G401 (cell line): ENCODE measurements at regions not wholly inside any gene's neighbourhood (a gene's known extent, or its start where the extent isn't known, plus 50 kb on each side); places are given as distances from the start of the nearest gene placed in this dataset.
"Not testable (repeated sequence)": the region's sequence is repeated elsewhere in the genome, so short reads cannot be mapped to it uniquely, and the experiment has no call there.

ENCODE experiments used
- DNase-seq: peaks from one replicate; pipeline ENCODE4 v3.0.0-alpha.2; 2015; ENCODE audit warnings: low spot score
- in situ Hi-C: cut with HindIII; loops from 2 replicates; pipeline ENCODE4 v1.10.0; 2016; ENCODE audit warnings: low sequenced_read_pairs, mixed read lengths

GRCh38 chr7:96563409-96563808 lies 146.2 kb downstream of the SEM1 start:
- in situ Hi-C loops: no loop called here
- DNase-seq: no peak

DNA sequence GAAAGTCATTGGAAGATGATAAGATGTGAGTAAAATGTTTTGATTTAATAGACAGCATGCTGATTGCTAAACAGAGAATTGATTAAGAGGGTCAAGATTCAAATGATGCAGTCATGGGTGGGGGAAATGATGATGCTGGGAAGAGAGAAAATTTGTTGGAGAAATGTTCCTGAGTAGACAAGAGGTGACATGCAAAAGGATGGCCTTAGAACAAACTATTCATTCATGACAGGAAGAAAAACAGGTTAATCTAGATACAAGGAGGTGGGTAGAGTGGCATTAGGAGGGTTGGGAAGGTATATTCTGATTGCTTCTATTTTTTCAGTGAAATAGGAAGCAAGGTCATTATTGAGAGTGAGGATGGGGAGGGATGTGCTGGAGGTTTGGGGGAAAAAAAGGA lies 146.7 kb downstream of the SEM1 start:
- in situ Hi-C loops: no loop called here
- no peak for DNase-seq

- DNase-seq: no peak
- in situ Hi-C loops: no loop called here
These were observed 147.2 kb downstream of the SEM1 start for GRCh38 chr7:96562458-96562857.

- in situ Hi-C loops: no loop called here
- no peak for DNase-seq
These were observed 147.8 kb downstream of the SEM1 start for GRCh38 chr7:96561892-96562291.

DNA sequence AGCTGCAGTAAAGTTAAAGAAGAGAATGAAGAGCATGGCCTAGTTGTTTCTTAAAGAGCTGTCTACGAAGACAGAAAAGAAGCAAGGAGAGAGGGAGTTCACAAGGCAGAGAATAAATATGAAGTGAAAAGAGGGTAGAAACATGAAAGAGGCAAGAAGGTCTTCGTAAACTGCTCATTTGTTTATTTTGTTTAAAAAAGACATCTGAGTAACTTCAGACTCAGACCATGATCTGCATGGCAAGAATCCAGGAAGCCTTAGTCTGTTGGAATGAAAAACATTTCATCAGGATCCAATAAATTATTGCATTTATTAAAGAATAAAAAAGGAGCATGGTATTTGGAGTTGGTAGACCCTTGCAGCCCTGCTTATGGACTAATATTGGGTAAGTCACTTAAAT lies 151.1 kb downstream of the SEM1 start:
- no peak for DNase-seq
- in situ Hi-C loops: no loop called here

DNA sequence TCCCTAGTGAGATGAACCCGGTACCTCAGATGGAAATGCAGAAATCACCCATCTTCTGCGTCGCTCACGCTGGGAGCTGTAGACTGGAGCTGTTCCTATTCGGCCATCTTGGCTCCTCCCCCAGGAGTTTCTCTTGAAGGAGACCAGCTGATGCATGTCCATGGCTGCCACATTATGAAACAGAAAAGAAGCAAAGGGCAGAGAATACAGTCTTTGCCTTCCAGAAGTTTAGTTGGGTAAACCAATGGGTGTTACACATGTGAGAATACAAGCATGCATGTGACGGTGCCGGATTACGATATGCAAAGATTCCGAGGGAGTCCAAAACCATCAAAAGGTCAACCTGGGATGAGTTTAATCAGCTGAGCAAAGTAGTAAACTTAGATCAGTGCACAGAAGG lies 151.6 kb downstream of the SEM1 start:
- in situ Hi-C loops: no loop called here
- no peak for DNase-seq

DNA sequence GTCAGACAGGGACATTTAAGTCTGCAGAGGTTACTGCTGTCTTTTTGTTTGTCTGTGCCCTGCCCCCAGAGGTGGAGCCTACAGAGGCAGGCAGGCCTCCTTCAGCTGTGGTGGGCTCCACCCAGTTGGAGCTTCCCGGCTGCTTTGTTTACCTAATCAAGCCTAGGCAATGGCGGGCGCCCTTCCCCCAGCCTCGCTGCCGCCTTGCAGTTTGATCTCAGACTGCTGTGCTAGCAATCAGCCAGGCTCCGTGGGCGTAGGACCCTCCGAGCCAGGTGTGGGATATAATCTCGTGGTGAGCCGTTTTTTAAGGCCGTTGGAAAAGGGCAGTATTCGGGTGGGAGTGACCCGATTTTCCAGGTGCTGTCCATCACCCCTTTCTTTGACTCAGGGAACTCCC lies 152.0 kb downstream of the SEM1 start:
- DNase-seq, in situ Hi-C loops: not testable (repeated sequence)

GRCh38 chr7:96548664-96549063 lies 161.0 kb downstream of the SEM1 start:
- in situ Hi-C loops: no loop called here
- no peak for DNase-seq

DNA sequence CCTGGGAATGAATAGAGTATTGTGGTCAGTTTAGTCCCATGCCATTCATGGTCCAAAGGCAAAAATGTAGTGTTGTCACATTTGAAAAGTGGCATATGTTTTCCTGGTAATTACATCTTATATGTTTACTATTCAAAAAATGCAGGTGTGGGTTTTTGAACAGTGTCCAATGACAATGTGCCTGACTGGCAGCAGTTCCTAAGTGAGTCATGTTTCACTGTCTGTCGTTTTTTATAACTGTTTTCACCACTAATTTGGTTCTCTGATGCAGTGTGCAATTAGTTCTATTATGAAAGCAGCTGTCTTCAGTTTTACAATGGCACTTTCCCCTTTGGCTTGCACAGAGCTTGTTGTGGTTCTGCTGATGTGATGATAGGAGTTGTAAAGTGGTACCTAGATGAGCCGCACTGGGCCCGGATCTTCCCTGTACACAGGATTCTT lies 162.3 kb downstream of the SEM1 start:
- in situ Hi-C loops: no loop called here
- no peak for DNase-seq

GRCh38 chr7:96546426-96546825 lies 163.2 kb downstream of the SEM1 start:
- DNase-seq: no peak
- in situ Hi-C loops: no loop called here

- in situ Hi-C loops: no loop called here
- DNase-seq: no peak
These were observed 170.2 kb downstream of the SEM1 start for GRCh38 chr7:96539471-96539870.

- DNase-seq: no peak
- in situ Hi-C loops: no loop called here
These were observed 171.0 kb downstream of the SEM1 start for GRCh38 chr7:96538632-96539031.

GRCh38 chr7:96534221-96534620 lies 175.4 kb downstream of the SEM1 start:
- no peak for DNase-seq
- in situ Hi-C loops: no loop called here

DNA sequence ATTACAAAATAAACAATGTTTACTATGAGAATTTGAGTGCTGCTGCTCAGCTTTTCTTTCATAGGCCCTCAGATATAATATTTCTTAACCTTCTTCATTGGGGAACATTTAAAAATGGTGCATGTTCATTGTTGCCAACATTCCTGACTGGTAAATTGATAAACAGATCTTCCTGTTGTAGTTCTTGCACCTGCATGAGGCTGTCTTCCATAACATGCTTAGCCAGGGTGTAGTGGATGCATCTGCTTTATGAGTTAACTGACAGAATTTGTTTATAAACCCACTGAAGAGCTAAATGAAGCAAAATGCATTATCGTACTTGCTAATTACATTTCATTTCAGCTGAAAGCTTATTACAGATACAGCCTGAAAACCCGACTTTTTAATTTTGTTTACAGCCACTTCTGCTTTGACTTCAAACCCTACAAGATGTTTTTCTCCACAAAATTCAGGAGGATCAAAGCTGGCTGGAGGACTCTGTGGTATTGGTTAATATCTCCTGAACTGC lies 177.2 kb downstream of the SEM1 start:
- no peak for DNase-seq
- in situ Hi-C loops: no loop called here

- in situ Hi-C loops: no loop called here
- DNase-seq: no peak
These were observed 178.3 kb downstream of the SEM1 start for GRCh38 chr7:96531331-96531730.

- in situ Hi-C loops: no loop called here
These were observed 178.9 kb downstream of the SEM1 start for GRCh38 chr7:96530786-96531185.

DNA sequence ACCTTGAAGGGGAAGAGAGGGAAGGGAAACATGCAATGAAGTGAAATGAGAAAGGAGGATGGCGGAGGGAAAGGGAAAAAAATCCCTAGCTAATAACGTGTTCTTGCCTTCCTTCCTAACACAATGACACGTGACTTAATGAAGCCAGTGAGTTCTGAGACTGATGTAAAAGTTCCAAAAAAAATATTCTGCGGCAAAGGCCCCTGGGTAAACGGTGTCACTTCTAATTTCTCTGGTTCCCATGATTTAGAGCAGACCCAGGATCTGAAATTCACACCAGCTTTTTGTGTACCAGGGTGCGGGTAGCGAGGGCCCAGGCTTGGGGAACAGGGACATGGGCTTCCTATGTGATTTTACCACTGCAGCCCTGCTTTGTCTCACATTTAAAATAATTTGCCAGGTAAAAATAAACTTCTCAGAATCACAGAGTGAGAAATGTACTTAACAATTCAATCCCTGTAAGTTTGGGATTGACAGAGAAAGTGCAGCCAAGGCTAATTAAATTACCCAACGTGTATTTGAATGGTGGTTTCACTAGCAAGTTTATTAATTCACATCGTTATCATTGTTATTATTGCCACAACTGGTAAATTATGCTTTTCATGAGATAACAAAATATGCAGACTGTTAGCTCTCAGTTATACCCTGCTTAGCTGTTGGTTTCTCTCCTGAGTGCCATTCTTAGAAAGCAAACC lies 182.4 kb downstream of the SEM1 start:
- in situ Hi-C loops: no loop called here
- DNase-seq: no peak

More at GRCh38 chr7:96530786-96531185, 178.9 kb downstream of the SEM1 start:
- DNase-seq: no peak

DNA sequence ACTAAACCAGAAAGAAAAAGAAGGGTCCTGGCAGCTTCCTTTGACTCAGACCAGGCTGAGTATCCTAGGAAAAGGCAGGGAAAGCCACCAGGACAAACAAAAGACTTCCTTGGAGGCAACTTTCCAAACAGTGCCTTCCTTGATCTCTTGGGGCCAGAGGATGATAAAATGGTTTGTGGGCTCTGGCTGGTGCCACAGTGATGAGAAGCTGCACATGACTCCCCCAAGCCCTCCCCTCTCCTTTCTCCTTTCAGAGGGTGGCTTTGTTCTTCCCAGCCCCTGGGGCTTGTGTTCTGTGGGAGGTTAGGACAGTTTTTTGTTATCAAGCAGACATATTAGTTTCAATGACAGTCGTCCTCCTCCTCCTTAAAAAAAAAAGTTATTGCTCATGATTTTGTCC lies 183.2 kb downstream of the SEM1 start:
- DNase-seq: no peak
- in situ Hi-C loops: no loop called here

DNA sequence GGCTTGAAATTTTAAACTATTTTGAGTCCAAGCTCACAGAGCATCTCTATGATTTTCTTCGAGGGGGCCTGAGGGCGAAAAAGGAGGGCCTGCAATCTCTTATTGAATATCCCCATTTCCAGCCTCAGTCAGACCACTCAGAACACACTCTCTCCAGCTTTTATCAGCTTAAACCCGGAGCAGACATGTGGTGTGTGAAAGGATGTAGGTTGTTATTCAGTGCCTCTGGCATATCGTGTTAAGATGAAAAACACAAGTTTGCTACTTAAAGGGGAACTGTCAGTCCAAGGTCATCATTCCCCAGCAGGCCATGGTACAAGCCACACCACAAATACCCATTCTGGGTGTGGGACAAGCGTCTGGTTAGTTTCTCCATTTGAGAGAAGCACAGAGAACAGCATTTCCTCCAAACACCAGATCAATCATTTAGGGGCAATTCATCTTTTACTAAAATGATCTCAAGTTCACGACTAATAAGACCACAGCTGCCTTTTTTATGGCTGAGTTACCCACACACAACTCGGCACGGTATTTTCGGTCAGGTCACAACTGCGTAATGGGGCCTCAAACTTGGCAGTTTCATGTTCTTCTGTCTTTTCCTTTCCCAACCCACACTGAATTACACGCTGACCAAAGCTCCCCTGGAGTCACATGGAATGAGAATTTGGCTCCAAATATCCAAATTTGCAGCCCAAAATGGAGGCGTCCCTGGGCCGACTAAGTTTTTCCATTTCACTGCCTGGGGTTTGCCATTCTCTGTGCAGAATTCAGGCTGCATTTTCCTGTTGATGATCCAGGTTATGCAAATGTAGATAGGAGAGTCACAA lies 188.4 kb downstream of the SEM1 start:
- no peak for DNase-seq
- in situ Hi-C loops: no loop called here

DNA sequence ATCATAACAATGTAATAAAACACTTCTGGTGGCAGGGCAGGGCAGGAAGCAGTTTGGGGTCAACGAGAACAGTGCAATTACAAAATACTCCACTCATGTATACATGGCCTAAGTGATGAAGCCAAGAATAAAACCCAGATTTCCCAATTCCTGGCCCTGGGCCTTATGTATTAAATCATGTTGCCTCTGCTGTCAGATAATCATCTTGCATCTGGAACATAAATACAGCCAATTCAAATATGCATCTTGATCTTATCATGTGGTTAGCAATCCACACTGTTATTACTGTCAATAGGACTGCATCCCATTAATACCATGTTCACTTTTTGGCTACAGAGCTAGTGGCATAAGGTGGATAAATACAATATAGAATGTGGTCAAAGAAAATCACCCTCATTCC lies 186.5 kb upstream of the SLC25A13 start:
- in situ Hi-C loops: no loop called here
- no peak for DNase-seq

GRCh38 chr7:96503597-96503996 lies 181.7 kb upstream of the SLC25A13 start:
- DNase-seq: no peak
- in situ Hi-C loops: no loop called here
